GM11168 (cell line): ENCODE measurements at regions not wholly inside any gene's neighbourhood (a gene's known extent, or its start where the extent isn't known, plus 50 kb on each side); places are given as distances from the start of the nearest gene placed in this dataset.

Experiments used
- in situ Hi-C: fragments of 300-500 bp; cut with MboI; formaldehyde crosslinking; loops from one replicate; pipeline ENCODE4 v1.12.0; 2022; ENCODE audit warnings: low sequenced_read_pairs; ENCODE audit not compliant: unreplicated experiment

DNA sequence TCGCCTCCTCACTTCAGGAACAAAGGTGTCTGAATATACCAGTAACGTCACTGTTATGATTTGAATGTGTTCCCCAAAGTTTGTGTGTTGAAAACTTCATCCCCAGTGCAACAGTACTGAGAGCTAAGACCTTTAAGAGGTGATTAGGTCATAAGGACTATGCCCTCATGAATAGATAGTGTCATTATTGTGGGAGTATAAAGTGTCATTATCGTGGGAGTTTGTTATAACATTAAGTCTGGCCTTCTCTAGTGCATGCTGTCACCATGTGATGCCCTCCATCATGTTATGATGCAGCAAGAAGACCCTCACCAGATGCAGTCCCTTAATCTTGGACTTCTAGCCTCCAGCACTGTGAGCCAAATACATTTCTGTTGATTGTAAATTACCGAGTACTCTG is 53.7 kb upstream of the TLE3 start:
- in situ Hi-C loops = no loop called here

- in situ Hi-C loops = no loop called here
Observed at GRCh38 chr15:70151003-70151402, 53.3 kb upstream of the TLE3 start.

DNA sequence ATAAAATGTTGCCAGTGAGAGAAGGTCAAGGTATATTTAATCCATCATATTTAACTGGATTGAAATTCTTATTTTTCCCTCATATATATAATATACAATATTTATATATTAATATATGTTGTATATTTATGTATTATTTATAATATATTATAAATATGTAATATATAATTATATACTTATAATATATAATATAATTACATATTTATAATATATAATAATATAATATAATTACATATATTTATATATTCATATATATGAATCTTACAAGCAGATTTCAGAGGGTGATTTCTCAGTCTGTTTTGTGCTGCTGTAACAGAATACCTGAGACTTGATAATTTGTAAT is 52.7 kb upstream of the TLE3 start:
- in situ Hi-C loops = no loop called here

DNA sequence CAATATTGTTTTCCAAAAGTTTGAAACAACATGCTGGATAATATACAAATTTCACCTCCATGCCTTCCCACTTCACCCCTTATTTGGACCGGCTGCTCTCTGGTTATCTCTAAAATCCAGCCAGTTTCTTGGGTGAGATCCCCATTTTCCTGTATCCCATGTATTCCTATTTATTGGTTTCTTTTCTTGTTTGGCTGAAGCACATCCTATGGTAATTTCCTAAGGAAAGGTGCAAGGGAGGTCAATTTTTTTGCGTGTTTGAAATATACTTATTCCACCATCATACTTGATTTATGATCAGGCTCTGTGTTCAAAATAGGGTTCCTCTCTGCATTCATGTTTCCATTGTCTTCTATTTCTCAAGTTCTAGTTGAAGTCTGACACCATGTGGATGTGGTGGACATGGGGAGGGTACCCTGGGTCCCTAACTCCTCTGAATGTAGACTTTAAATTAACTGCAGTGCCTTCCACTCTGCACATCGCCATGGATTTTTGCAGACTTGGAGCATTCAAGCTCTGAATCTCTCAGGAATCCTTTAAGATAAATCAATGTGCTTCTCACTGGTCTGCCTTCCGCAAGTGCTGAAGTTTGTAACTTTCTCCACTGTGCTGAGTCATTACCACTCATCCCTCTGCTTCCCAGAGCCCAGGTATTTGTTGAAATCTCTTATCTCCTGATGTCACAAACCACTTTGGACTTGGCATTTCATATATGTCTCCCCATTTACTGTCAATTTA is 52.1 kb upstream of the TLE3 start:
- in situ Hi-C loops = no loop called here

DNA sequence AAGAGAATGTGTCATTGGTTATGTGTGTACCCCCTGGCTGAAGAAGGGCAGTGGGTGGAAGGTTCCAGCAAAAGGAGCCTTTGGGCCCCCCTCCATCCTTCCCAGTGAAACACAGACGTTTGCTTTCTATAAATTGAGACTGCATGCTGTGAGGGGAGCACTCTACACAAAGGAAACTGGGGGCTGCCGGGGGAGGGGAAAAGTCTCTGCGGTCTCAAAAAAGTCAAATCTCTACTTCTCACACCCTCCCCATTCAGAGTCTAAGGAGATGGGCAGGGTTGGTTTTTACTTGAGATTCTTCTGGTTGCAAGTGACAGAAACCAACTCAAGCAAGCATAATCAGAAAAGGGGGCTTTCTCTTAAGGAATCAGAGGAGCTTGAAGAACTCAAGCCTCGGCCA is 50.1 kb upstream of the TLE3 start:
- in situ Hi-C loops = no loop called here
